Stimulated activated CD4-positive, alpha-beta T cell treated with anti-CD3 and anti-CD28 coated beads, Interleukin-1b, Interleukin-23, amount 100 ng/mL, for 4 hours (primary cell): ENCODE measurements at regions not wholly inside any gene's neighbourhood (a gene's known extent, or its start where the extent isn't known, plus 50 kb on each side); places are given as distances from the start of the nearest gene placed in this dataset.
"Not testable (repeated sequence)": the region's sequence is repeated elsewhere in the genome, so short reads cannot be mapped to it uniquely, and the experiment has no call there.

ENCODE experiments used
- DNase-seq, 2 donors: peaks; one replicate each; pipeline ENCODE4 v3.0.0-alpha.2; 2020; ENCODE audit warnings: low read depth in 2 of 2

- DNase-seq, result not testable (repeated sequence)
Observed at GRCh38 chr5:177941386-177941785, 54.7 kb downstream of the PROP1 start.

- not testable (repeated sequence) for DNase-seq
Observed at GRCh38 chr5:177939246-177940171, 56.5 kb downstream of the PROP1 start.

GRCh38 chr5:177938767-177939166, 57.3 kb downstream of the PROP1 start:
- not testable (repeated sequence) for DNase-seq

- DNase-seq, result not testable (repeated sequence)
Observed at GRCh38 chr5:177934233-177934632, 61.8 kb downstream of the PROP1 start.

- not testable (repeated sequence) for DNase-seq
Observed at GRCh38 chr5:177930269-177931022, 65.6 kb downstream of the PROP1 start.

GRCh38 chr5:177929618-177930017, 66.4 kb downstream of the PROP1 start:
- DNase-seq, result not testable (repeated sequence)

GRCh38 chr5:177927500-177927899, 68.5 kb downstream of the PROP1 start:
- not testable (repeated sequence) for DNase-seq

- DNase-seq, result not testable (repeated sequence)
Observed at GRCh38 chr5:177924577-177924976, 71.5 kb downstream of the PROP1 start.

GRCh38 chr5:177923837-177924236, 72.2 kb downstream of the PROP1 start:
- DNase-seq, result not testable (repeated sequence)

GRCh38 chr5:177923189-177923588, 72.9 kb downstream of the PROP1 start:
- not testable (repeated sequence) for DNase-seq

GRCh38 chr5:177909261-177909660, 86.8 kb downstream of the PROP1 start:
- DNase-seq, result not testable (repeated sequence)

- DNase-seq, result not testable (repeated sequence)
Observed at GRCh38 chr5:177902806-177903205, 93.2 kb downstream of the PROP1 start.

- not testable (repeated sequence) for DNase-seq
Observed at GRCh38 chr5:177900066-177900465, 96.0 kb downstream of the PROP1 start.

- DNase-seq, result not testable (repeated sequence)
Observed at GRCh38 chr5:177894681-177895453, 101.2 kb downstream of the PROP1 start.

- DNase-seq, result not testable (repeated sequence)
Observed at GRCh38 chr5:177892357-177892665, 103.7 kb downstream of the PROP1 start.

GRCh38 chr5:177891547-177892356, 104.3 kb downstream of the PROP1 start:
- DNase-seq, result peak in 1 of 2 donors; percentile 30

- DNase-seq, result not testable (repeated sequence)
Observed at GRCh38 chr5:177883295-177883694, 100.6 kb upstream of the FAM153A start.

GRCh38 chr5:177875900-177876238, 93.2 kb upstream of the FAM153A start:
- DNase-seq, result not testable (repeated sequence)

- DNase-seq, result not testable (repeated sequence)
Observed at GRCh38 chr5:177875013-177875899, 92.6 kb upstream of the FAM153A start.

- DNase-seq, result not testable (repeated sequence)
Observed at GRCh38 chr5:177863822-177864446, 81.2 kb upstream of the FAM153A start.
